OCI-LY7 (cell line): ENCODE measurements at regions not wholly inside any gene's neighbourhood (a gene's known extent, or its start where the extent isn't known, plus 50 kb on each side); places are given as distances from the start of the nearest gene placed in this dataset.

Source experiments
- CTCF ChIP-seq: fragments of 200-600 bp; sonication (generic); conservative IDR thresholded peaks from 2 replicates; pipeline ENCODE4 v1.5.1; 2014; ENCODE audit warnings: mild to moderate bottlenecking, antibody characterized with exemption, low read length, moderate library complexity, mixed read lengths
- EZH2phosphoT487 ChIP-seq: fragments of 200-600 bp; sonication (generic); IDR thresholded peaks from 2 replicates; pipeline ENCODE4 v1.6.1; 2018; ENCODE audit warnings: low read depth, borderline replicate concordance, mild to moderate bottlenecking, mixed run types, antibody characterized with exemption, low read length, moderate library complexity, mixed read lengths

GRCh38 chr3:127079211-127079610, 96.3 kb downstream of the PLXNA1 start:
- TF ChIP-seq EZH2phosphoT487 (no peak), CTCF (no peak)
